PC-3 (cell line): ENCODE measurements at regions not wholly inside any gene's neighbourhood (a gene's known extent, or its start where the extent isn't known, plus 50 kb on each side); places are given as distances from the start of the nearest gene placed in this dataset.

Experiments
- CTCF ChIP-seq: fragments of 300-600 bp; sonication (generic); conservative IDR thresholded peaks from 2 replicates; pipeline ENCODE4 v1.5.1; 2017; ENCODE audit warnings: antibody characterized with exemption, low read depth, mild to moderate bottlenecking, low read length
- EZH2 ChIP-seq: fragments of 300-600 bp; sonication (generic); IDR thresholded peaks from one replicate; pipeline ENCODE4 v1.6.1; 2017; ENCODE audit warnings: antibody characterized with exemption, mild to moderate bottlenecking, low read length; ENCODE audit not compliant: unreplicated experiment
- EZH2phosphoT487 ChIP-seq: fragments of 300-600 bp; sonication (generic); IDR thresholded peaks from 2 replicates; pipeline ENCODE4 v1.6.1; 2018; ENCODE audit warnings: mild to moderate bottlenecking, antibody characterized with exemption, low read length, borderline replicate concordance

DNA sequence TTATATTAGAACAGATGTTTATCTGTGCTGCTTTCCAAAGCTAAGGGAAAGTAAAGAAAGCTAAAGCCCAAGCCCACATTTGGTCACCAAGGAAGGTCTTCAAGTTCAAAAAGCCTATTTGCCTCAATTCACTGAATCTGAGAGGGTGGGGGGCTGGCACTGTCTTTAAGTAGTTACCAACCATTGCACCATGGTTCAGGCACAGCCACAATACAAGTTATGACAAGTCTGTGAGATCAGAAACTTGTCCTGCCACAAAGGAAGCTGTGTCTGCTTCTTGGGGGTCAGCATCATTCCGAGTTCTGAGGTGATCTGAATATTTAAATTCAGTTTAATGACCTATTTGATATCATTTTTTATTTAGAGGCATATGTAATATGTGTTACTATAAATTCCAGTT is 78.3 kb upstream of the OPRM1 start:
- no peak for TF ChIP-seq CTCF
- no peak for TF ChIP-seq EZH2
- no peak for TF ChIP-seq EZH2phosphoT487
